ENCODE measurements at regions not wholly inside any gene's neighbourhood (a gene's known extent, or its start where the extent isn't known, plus 50 kb on each side); places are given as distances from the start of the nearest gene placed in this dataset.

GRCh38 chr6:49342410-49342809 is 120.6 kb downstream of the MMUT start:
- TF ChIP-seq, protein P1, sequence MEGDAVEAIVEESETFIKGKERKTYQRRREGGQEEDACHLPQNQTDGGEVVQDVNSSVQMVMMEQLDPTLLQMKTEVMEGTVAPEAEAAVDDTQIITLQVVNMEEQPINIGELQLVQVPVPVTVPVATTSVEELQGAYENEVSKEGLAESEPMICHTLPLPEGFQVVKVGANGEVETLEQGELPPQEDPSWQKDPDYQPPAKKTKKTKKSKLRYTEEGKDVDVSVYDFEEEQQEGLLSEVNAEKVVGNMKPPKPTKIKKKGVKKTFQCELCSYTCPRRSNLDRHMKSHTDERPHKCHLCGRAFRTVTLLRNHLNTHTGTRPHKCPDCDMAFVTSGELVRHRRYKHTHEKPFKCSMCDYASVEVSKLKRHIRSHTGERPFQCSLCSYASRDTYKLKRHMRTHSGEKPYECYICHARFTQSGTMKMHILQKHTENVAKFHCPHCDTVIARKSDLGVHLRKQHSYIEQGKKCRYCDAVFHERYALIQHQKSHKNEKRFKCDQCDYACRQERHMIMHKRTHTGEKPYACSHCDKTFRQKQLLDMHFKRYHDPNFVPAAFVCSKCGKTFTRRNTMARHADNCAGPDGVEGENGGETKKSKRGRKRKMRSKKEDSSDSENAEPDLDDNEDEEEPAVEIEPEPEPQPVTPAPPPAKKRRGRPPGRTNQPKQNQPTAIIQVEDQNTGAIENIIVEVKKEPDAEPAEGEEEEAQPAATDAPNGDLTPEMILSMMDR (IDR thresholded peaks at IDR 0.05) = no peak
- no peak for TF ChIP-seq POLR2A (IDR thresholded peaks at IDR 0.05)
